ENCODE measurements at regions not wholly inside any gene's neighbourhood (a gene's known extent, or its start where the extent isn't known, plus 50 kb on each side); places are given as distances from the start of the nearest gene placed in this dataset.

- 64% methylated on average over 16 of the region's 18 CpGs for WGBS
- TF ChIP-seq CTCF (IDR thresholded peaks at IDR 0.05) (no peak), POLR2A (IDR thresholded peaks at IDR 0.05) (no peak), POLR2AphosphoS5 (IDR thresholded peaks at IDR 0.05) (no peak), EP300 (IDR thresholded peaks at IDR 0.05) (no peak)
- peaks cover 7% of the 10 kb centered on the region for H3K4me1 ChIP-seq
- no peak overlapping the region for H3K27ac ChIP-seq
- peaks cover 3% of the 10 kb centered on the region for H3K9me3 ChIP-seq
- H3K27me3 ChIP-seq: peaks cover 20% of the 10 kb centered on the region
- peak overlapping the region; percentile 31 for H3K4me3 ChIP-seq
- H3K36me3 ChIP-seq: no peaks in the 10 kb centered on the region
- peak in 1 of 2 donors; percentile 44 for DNase-seq (ENCODE audit: low spot score in 2 of 2)
Measured at GRCh38 chr1:181190364-181191035, 102.0 kb downstream of the IER5 start.

- no peak overlapping the region for H3K27ac ChIP-seq
- no peaks in the 10 kb centered on the region for H3K36me3 ChIP-seq
- peaks cover 3% of the 10 kb centered on the region for H3K9me3 ChIP-seq
- peaks cover 20% of the 10 kb centered on the region for H3K27me3 ChIP-seq
- DNase-seq (ENCODE audit: low spot score in 2 of 2): peak in 1 of 2 donors; percentile 9
- no peak overlapping the region for H3K4me3 ChIP-seq
- TF ChIP-seq POLR2AphosphoS5 (IDR thresholded peaks at IDR 0.05): no peak
- TF ChIP-seq POLR2A (IDR thresholded peaks at IDR 0.05): no peak
- no peak for TF ChIP-seq EP300 (IDR thresholded peaks at IDR 0.05)
- TF ChIP-seq CTCF (IDR thresholded peaks at IDR 0.05): no peak
- H3K4me1 ChIP-seq: peaks cover 7% of the 10 kb centered on the region
- 93% methylated on average over 4 of the region's 5 CpGs for WGBS
Measured at GRCh38 chr1:181191494-181192040, 103.1 kb downstream of the IER5 start.

GRCh38 chr1:181192316-181192715, 103.8 kb downstream of the IER5 start:
- Histone ChIP-seq H3K4me1 (peaks cover 7% of the 10 kb centered on the region), H3K9me3 (peaks cover 3% of the 10 kb centered on the region), H3K4me3 (no peak overlapping the region), H3K27me3 (peaks cover 17% of the 10 kb centered on the region), H3K36me3 (no peaks in the 10 kb centered on the region), H3K27ac (no peak overlapping the region)
- DNase-seq (ENCODE audit: low spot score in 2 of 2): peak in 1 of 2 donors; percentile 15
- no peak for TF ChIP-seq EP300 (IDR thresholded peaks at IDR 0.05)
- no peak for TF ChIP-seq POLR2A (IDR thresholded peaks at IDR 0.05)
- TF ChIP-seq CTCF (IDR thresholded peaks at IDR 0.05): no peak
- no peak for TF ChIP-seq POLR2AphosphoS5 (IDR thresholded peaks at IDR 0.05)
- 56% methylated on average over 4 of the region's 4 CpGs for WGBS

- TF ChIP-seq POLR2A (IDR thresholded peaks at IDR 0.05): no peak
- no peak for TF ChIP-seq POLR2AphosphoS5 (IDR thresholded peaks at IDR 0.05)
- TF ChIP-seq EP300 (IDR thresholded peaks at IDR 0.05): no peak
- TF ChIP-seq CTCF (IDR thresholded peaks at IDR 0.05): no peak
- 76% methylated on average over 6 of the region's 7 CpGs for WGBS
- peak in 1 of 2 donors; percentile 54 for DNase-seq (ENCODE audit: low spot score in 2 of 2)
Measured at GRCh38 chr1:181202986-181203555, 114.6 kb downstream of the IER5 start.

GRCh38 chr1:181204530-181204929, 116.0 kb downstream of the IER5 start:
- Histone ChIP-seq H3K36me3 (no peaks in the 10 kb centered on the region), H3K9me3 (no peaks in the 10 kb centered on the region), H3K27me3 (peaks cover 4% of the 10 kb centered on the region), H3K27ac (no peak overlapping the region), H3K4me3 (no peak overlapping the region), H3K4me1 (no peaks in the 10 kb centered on the region)
- peak in 1 of 2 donors; percentile 45 for DNase-seq (ENCODE audit: low spot score in 2 of 2)
- TF ChIP-seq POLR2AphosphoS5 (IDR thresholded peaks at IDR 0.05): no peak
- TF ChIP-seq EP300 (IDR thresholded peaks at IDR 0.05): no peak
- TF ChIP-seq POLR2A (IDR thresholded peaks at IDR 0.05): no peak
- no peak for TF ChIP-seq CTCF (IDR thresholded peaks at IDR 0.05)
- 79% methylated on average over 6 of the region's 6 CpGs for WGBS

More at GRCh38 chr1:181202986-181203555, 114.6 kb downstream of the IER5 start:
- peaks cover 4% of the 10 kb centered on the region for H3K27me3 ChIP-seq
- no peaks in the 10 kb centered on the region for H3K9me3 ChIP-seq
- H3K36me3 ChIP-seq: no peaks in the 10 kb centered on the region
- H3K4me3 ChIP-seq: no peak overlapping the region
- no peaks in the 10 kb centered on the region for H3K4me1 ChIP-seq
- H3K27ac ChIP-seq: no peak overlapping the region

Measured in suprapubic skin (tissue), 4 donors.